Neural cell (in vitro differentiated cells): ENCODE measurements at regions not wholly inside any gene's neighbourhood (a gene's known extent, or its start where the extent isn't known, plus 50 kb on each side); places are given as distances from the start of the nearest gene placed in this dataset.

ENCODE experiments used
- CTCF ChIP-seq: fragments of 450-650 bp; IDR thresholded peaks from 2 replicates; pipeline ENCODE4 v1.5.1; 2014; ENCODE audit warnings: antibody characterized with exemption, mild to moderate bottlenecking, moderate library complexity; ENCODE audit not compliant: poor library complexity, severe bottlenecking
- EZH2 ChIP-seq: fragments of 200-600, 300-800 bp; shearing (Covaris generic), sonication (generic); IDR thresholded peaks from 2 replicates; pipeline ENCODE4 v1.6.1; 2014; ENCODE audit warnings: antibody characterized with exemption, low read length, borderline replicate concordance, mild to moderate bottlenecking; ENCODE audit not compliant: insufficient read depth, poor library complexity, severe bottlenecking
- TAF1 ChIP-seq: IDR thresholded peaks from 2 replicates; pipeline ENCODE4 v1.6.1; 2012; ENCODE audit warnings: low read depth

- TF ChIP-seq CTCF (no peak), TAF1 (no peak), EZH2 (no peak)
Measured at GRCh38 chr2:5176764-5177163, 515.4 kb upstream of the SOX11 start.
